ENCODE measurements at regions not wholly inside any gene's neighbourhood (a gene's known extent, or its start where the extent isn't known, plus 50 kb on each side); places are given as distances from the start of the nearest gene placed in this dataset.

GRCh38 chr6:155549028-155549798 lies 93.6 kb upstream of the NOX3 start:
- no peak for TF ChIP-seq POLR2AphosphoS5 (IDR thresholded peaks at IDR 0.05; ENCODE audit: borderline replicate concordance, low read depth, low read length)
- no peak for TF ChIP-seq EZH2 (IDR thresholded peaks at IDR 0.05)
- no peak for TF ChIP-seq FOXP2 (optimal IDR thresholded peaks at IDR 0.05; ENCODE audit: control extremely low read depth, extremely low read length, insufficient read depth)

All from SK-N-MC (cell line).